ENCODE measurements at regions not wholly inside any gene's neighbourhood (a gene's known extent, or its start where the extent isn't known, plus 50 kb on each side); places are given as distances from the start of the nearest gene placed in this dataset.

DNA sequence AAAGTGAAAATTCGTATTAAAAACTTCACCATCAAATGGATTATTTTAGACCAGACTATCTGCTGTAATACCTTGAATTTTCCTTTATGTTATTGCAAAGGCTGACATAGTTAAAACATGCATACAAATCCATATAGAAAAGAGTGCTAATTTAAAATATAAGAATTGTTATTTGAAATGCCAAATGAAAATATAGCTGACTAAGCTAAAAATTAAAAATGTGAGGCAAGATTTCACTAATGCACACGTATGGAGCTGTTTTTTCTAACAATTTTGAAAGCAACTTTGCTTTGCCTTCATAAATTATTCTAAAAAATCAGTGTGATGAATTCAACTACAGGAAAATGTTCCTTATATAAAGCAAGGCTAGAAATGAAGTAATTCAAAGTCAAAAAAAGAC lies 62.5 kb downstream of the MPP7 start:
- TF ChIP-seq, protein P1, sequence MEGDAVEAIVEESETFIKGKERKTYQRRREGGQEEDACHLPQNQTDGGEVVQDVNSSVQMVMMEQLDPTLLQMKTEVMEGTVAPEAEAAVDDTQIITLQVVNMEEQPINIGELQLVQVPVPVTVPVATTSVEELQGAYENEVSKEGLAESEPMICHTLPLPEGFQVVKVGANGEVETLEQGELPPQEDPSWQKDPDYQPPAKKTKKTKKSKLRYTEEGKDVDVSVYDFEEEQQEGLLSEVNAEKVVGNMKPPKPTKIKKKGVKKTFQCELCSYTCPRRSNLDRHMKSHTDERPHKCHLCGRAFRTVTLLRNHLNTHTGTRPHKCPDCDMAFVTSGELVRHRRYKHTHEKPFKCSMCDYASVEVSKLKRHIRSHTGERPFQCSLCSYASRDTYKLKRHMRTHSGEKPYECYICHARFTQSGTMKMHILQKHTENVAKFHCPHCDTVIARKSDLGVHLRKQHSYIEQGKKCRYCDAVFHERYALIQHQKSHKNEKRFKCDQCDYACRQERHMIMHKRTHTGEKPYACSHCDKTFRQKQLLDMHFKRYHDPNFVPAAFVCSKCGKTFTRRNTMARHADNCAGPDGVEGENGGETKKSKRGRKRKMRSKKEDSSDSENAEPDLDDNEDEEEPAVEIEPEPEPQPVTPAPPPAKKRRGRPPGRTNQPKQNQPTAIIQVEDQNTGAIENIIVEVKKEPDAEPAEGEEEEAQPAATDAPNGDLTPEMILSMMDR (IDR thresholded peaks at IDR 0.05; ENCODE audit: low read depth, low read length, missing input control): no peak
- no peak for TF ChIP-seq FOXA1 (IDR thresholded peaks at IDR 0.05)
- TF ChIP-seq, protein P2, sequence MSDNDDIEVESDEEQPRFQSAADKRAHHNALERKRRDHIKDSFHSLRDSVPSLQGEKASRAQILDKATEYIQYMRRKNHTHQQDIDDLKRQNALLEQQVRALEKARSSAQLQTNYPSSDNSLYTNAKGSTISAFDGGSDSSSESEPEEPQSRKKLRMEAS (IDR thresholded peaks at IDR 0.05): no peak

Data from liver (tissue), 2 donors.